AML-193 (cell line): ENCODE measurements at regions not wholly inside any gene's neighbourhood (a gene's known extent, or its start where the extent isn't known, plus 50 kb on each side); places are given as distances from the start of the nearest gene placed in this dataset.
"Not testable (repeated sequence)": the region's sequence is repeated elsewhere in the genome, so short reads cannot be mapped to it uniquely, and the experiment has no call there.

Source experiments
- DNase-seq, 2 experiments: peaks; one replicate each; lab custom pipeline; 2025; lab: John Stamatoyannopoulos, UW

DNA sequence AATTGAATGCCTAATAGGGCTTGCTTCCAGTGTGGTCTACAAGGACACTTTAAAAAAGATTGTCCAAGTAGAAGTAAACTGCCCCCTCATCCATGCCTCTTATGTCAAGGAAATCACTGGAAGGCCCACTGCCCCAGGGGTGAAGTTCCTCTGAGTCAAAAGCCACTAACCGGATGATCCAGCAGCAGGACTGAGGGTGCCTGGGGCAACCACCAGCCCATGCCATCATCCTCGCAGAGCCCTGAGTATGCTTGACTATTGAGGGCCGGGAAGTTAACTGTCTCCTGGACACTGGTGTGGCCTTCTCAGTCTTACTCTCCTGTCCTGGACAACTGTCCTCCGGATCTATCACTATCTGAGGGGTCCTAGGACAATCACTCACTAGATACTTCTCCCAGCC, 411.5 kb downstream of the TENT5A start:
- no peak for DNase-seq

DNA sequence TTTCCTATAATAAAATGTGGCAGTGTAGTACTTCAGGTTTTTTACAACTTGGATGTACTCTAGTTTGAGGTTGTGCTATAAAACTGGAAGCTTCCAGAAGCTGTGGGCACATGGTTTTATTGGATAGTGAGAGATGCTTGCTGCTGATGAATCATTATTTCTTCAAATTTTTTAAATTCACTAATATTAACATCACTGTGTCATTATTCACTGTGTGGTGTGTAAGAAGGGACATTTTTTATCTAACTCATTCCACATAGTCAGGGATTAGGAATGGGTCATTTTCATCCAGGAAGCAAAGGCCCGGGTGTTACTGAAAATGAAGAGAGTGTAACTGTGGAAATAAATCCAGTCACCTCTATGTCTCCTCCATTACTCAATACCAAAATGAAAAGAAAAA, 421.0 kb downstream of the TENT5A start:
- DNase-seq: no peak

DNA sequence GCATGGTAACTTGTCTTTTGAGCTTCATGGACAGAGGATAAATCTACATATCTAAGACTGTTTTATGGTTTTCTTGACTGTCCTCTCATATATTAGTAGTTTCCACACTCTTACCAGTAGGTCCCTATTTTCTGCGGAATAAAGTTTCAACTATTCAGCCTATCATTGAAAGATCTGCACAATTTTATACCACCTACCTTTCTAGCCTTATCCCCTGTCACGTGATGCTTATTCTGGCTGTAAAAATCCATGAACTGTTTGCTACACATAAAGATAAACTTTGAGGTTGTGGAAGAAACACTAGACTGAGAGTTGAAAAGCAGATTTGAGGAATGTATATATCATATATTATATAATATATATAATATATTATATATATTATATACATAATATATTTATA, 423.8 kb downstream of the TENT5A start:
- DNase-seq: no peak

DNA sequence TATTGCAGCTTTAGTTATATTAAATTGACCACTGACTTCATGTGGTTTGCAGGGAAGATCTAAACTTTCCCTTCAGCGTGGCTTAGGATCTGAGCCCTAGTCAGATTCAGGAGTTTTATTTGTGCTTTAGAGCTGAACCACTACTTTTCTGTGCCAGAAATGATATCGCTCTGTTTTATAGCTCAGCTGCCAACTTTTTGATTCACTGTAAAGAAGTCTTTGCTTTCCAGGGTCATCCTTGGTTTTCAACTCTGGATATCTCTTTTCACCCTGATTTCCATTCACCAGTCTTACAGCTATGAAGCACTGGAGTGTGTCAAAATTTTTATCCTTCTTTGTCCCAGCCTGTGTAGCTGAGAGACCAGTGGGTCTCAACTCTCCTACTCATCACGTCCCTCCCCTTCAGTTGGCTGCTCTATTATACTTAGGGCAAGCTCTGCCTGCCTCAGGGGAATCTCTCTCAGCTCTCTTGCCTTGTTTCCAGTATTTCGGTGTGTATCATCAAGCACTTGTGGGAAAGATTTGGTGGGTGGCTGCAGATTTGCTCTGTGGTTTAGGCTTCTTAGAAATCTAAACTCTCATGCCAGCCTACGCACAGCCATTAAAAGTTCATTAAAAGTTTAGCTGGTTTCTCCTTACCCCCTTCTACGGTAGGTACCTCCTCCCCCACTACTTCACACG, 425.5 kb downstream of the TENT5A start:
- no peak for DNase-seq

DNA sequence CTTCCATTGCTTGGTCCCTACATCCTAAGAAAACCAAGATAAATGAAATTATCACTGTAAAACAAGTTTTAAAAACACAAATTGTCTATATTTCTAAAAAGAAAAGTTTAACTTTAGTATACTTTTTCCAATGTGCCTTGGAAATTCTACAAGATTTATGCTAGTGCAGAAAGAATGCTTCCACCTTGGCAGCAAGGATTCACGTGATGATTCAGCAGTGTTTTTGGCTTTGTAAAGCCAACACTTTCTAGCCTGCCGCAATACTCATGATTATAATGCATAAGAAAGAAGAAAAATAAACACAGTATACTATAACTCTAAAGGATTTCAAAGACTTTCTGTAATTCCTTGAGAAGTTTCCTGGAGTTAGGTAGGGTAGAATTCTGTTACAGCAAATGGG, 442.7 kb downstream of the TENT5A start:
- DNase-seq: no peak

DNA sequence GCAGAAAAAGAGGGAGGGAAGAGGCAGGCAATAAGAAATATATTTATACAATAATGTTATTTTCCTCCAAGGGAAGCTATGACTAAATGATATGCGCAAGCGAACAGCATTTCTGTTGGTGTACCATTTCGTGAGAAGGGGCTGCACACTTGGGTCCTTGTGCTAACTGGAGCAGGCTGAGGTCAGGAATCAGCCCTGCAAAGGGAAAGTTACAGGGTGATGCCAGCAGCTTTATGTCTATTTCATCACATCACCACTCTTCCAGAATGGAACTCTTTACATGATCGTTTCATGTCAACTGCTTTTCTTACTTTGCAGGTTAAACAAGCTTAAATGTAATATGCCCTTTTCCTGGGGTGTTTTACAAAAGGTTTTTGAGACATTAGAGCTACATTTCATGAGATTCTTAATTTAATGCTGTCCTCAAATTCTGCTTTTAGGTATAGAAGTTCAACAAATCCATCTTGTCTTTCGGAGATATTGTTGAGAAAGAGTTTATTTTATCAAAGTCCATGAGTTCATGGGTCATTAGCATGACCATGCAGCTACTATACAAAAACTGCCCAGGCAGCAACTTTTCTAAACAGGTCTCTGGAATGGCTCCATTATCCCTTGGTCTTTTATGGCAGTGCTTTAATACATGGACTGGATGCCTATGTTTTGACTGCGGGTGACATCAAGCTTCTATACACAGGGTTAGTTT, 443.8 kb downstream of the TENT5A start:
- no peak for DNase-seq

DNA sequence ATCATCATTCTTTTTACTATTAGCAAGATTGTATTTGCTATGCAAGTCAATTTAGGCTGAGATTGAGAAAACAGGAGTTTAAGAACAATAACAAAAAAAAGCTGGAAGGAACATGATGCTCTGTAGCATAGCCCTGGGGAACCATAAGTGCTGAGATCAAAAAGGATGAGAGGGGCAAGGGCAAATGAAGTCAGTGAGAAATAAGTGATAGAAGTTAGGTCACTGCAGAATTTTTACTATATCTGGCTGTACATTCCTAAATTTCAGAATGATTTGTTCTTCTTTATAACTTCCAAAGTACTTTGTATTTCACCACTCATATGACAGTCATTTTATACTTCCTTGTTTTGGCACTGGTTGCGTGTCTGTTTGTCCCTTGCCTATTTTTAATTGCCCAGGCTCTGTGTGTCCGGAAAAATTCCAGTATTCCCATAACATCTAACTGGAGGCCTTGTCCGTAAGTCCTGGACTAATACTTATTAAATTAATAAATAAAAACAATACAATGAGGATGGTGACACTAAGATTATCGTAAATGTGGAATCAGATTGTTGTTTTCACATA, 444.7 kb downstream of the TENT5A start:
- DNase-seq: no peak

DNA sequence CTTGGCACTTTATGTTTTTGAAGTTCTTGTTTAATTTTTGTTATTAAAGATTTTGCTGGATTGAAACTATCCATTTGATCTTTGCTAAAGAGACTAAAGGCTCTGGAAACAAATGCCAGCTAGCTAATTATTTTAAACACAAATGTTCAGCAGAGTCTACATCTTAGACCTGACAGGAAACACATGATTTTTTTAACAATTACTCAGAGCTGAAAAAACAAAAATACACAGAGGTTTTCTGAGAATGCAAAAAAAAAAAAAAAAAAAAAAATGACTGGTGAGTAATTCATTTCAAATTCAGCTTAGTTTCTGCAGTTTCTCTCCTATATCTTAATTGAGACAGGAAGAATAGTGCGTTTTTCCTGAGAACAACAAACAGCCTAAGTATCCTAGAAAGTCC, 448.0 kb downstream of the TENT5A start:
- DNase-seq: no peak

DNA sequence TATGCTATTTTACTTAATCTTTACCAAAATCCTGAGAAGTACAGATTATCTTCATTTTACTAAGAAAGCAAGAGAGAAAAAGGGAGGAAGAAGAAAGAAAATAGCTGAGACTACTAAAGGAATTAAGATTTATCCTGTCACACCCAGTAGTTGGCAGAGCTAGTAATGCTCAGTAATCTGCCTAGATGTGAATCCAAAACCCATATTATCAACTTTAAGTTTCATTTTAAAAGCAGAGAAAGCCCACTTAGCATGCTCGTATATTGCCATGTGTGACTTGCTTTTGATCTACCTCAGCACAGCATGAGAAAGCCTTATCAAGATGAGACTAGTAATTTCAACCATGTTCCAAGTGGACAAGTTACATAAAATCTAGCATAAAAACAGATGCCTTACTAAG, 451.5 kb downstream of the TENT5A start:
- no peak for DNase-seq

DNA sequence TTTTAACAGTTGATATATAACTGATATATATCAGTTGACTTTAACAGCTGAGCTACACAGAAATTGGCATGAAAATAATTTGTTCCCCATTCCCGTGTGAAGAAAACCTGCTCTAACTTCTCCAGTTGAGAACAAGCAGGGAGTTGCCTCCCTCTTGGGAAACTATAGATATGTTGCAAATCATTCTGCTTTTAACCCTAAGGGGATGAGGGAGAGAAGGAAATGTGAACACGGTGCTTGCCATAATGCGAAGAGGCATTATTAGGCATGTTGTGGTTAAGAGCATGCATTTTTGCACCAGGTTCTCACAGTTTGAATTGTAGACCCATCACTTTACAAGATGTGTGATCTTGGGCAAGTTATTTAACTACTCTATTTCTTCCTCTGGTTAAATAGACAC, 453.7 kb downstream of the TENT5A start:
- no peak for DNase-seq

DNA sequence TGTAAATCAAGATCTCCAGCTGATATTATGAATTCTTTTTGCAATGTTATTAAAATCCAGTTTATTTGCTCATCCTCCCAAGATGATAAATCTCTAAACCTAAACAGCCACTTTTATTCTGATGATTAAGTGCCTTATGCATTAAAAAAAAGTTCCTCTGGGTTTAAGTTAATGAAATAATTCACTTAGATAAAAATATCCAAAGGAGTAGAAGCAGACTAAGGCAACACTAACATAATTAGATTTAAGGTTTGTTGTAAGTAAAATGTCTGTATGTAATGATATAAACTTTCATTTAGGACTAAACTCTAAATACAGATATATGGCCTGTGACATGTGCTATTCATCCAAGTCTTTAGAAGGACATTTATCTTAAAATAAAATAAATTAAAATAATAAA, 457.2 kb downstream of the TENT5A start:
- DNase-seq: no peak

DNA sequence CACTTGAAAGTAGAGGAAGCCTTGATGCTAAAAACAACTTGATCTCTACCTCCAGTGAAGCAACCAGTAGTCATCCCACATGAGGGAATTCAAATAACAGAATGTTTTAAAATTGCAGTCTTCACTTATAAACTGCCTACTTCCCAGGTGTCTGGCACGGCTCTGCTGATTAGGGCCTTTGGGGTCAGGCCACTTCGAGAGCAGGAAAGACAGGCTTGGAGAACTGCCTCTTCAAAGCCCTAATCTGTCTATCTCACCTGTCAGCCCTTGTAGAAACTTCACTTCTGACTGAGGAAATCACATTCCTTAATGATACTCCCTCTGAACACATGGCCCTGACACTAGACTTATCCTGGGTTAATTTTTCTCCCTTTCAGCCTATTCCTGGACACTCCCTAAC, 458.6 kb downstream of the TENT5A start:
- no peak for DNase-seq

DNA sequence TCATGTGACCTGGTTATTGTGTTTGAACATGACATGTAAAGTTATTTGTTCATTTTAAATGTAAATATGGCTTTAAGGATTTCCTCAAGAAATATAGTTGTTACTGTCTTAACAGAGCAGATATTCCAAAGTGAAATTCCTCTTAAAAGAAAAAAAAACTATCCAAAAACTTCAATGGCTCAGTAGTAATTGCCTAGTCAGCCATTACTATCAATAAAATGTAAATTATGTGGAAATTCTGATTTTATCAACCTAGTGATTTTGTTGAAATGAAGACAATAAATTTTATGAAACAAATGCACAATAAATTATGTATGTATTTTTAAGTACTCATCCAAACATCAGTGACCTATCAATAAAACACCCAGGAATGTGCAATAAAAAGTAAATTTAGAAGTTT, 463.3 kb downstream of the TENT5A start:
- no peak for DNase-seq

DNA sequence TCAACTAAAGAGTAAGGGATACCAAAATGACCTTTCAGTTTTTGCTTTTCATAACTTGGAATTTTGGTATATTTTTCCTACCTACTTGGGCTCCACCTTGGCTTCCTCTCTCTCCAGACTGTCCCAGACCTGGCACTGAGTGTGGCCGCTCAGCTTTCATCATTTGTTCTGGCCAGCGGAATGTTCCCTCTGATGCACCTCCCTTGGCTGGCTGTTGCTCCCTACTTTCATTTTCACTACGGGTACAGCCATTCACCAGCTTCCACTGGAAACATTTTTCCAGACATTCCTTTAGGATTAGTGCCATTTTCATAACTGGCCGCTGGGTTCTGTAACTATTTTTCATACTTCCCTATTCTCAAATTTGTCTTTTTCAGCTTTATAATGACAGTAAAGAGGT, 487.4 kb downstream of the TENT5A start:
- DNase-seq: no peak

DNA sequence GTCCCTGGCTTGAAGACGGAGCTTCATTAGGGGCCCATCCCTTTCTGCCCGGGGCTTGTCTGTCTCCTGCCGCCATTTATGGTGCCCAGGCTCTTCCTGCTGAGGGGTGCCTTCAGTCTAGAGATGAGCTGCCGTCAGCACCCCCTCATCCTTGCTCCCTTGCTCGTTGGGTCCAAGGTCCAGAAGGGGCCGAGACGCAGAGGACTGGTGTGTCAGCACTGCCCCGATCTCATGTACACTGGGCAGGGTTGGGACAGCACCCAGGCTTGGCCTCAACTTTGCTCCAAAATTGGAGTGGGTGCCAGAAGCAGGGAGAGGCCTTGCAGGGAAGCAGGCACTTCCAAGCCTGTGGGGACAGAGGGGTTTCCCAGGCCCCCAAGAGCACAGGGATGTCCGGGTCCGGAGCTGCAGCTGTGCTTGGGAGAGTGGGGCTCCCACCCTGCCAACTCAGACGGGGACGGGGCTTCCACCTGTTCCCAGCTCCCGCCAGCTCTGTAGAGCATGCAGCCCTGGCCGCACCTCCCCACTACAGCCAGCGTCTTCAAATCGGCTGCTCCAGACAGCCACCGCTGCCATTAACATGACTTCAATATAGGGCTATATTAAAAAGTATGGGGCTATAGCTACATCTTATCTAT, 488.8 kb downstream of the TENT5A start:
- DNase-seq: no peak

DNA sequence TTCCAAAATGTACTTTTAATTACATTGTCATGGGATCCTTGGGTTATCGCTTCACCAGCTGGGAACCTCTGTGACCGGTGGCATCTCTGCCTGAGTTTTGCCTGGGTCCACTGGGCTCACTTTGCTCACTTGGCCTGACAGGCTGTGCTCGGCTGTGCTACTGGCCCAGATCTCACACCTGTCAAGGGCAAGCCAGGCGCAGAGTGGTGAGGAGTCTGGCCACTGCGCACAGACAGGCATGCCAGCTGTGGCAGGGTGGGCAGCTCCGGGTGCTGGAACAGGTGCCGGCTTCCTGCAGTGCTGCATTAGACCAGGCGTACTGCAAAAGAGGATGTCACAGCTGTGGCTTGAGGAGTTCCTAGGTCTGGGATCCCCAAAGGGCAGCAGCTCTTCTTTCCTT, 489.8 kb downstream of the TENT5A start:
- no peak for DNase-seq

DNA sequence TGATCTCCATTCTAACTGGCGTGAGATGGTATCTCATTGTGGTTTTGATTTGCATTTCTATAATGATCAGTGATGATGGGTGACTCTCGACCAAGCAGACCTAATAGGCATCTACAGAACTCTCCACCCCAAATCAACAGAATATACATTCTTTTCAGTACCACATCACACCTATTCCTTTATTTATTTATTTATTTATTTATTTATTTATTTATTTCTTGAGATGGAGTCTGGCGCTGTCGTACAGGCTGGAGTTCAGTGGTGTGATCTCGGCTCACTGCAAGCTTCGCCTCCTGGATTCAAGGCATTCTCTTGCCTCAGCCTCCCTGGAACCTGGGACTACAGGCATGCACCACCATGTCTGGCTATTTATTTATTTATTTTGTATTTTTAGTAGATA, 496.3 kb downstream of the TENT5A start:
- DNase-seq: not testable (repeated sequence)

DNA sequence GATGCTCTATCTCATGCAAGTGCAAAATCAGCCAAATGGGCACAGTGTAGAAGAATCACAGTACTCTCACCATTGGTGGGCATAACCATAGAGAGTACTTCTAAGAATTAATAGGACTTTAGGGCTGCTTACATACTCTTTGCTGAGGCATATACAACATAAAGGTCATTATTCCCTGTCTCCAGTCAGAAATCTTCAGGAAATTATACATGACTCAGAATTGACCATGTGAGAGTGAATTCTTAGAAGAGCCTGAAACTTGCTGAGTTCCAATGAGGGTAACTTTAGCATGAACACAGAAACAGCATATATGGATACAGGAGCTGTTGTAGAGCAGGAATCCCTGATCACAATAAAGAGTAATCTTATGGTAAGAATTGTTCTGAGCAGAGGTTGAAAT, 498.7 kb downstream of the TENT5A start:
- DNase-seq: no peak

DNA sequence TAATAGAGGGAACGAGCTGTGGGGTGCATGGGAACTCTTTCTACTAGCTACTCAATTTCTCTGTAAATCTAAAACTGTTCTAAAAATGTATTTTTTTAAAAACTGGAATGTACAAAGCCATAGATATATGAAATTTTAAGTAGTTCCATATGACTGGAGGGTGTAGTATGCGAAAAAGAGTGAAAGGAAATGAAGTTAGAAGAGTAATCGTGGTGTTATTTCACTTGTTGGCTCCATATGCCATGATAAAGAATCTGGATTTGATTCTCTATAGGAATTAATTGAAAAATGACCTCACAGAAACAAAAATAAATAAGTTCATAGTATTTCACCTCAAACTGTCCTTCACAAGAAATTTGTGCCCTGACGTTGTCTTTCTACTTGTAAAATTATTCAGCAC, 500.2 kb downstream of the TENT5A start:
- no peak for DNase-seq

DNA sequence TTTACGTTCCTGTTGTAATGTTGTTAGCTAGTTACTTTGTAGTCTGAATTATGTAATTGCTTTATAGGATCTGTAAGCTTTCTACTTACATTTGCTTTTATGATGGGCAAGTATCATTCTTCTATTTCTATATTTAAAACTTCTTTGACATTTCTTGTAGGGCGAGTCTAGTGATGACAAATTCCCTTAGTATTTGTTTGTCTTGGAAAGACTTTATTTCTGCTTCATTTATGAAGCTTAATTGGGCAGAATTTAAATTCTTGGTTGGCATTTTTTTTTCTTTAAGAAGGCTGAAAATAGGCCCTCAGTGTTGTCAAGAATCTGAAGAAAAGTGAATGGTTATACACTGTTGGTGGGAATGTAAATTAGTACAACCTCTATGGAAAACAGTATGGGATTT, 506.3 kb downstream of the TENT5A start:
- no peak for DNase-seq

DNA sequence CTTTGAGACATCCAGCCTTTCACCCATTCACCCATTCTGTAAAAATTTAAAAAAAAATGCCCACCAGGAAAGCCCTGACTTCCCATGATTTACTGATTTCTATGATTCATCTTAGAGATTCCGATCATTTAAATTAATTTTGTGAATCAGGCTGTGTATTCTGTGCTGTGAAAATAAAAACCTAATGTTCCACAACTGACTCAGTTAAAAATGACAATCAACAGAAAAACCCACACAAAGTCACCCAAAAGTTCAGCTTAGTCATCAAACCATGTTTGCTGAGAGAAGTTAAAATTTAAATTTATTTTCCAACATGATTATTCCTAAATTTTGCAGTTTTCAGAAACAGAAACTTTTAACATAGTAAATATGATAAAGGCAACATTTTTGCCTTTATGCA, 509.9 kb downstream of the TENT5A start:
- DNase-seq: no peak

DNA sequence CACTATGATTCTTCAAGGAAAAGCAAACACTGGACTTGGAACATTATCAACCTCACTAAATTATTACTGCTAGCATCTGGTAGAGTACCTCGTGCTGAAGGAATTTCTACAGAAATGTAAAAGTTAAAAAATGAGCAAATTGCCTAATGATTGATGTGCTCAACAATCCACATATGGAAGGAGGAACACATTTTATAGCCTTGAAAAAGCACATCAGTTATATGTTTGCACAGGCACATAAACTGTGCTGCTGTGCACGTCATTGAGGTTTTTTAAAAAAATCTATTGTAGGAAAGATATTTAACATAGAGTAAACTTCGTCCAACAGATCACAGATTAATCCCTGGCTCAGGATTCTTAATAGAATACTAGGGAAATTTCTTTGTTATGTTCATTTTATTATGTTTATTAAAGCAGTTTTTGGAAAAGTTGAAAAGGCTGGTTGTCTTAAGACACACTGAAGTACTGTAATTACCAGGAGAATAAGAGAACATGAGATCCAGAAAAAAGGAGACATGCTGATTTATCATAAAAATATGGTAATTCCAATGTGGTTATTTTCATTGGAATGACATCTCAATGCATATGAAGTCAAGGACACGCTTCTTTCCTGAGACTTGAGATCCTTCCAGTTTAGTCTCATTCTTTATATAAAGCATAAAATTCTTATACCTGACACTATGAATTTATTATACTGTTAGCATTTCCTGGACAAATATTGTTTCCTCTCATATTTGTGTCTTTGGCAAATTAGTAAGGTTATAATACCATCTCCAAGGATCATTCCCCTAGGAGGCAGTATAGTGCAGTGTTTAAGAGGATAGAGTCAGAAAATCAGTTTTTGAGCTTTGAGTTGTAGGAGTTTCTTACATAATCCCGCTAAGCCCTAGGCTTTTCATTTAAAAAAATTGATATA, 511.1 kb downstream of the TENT5A start:
- peak; percentile 65 to 70 for DNase-seq
